ENCODE measurements at regions not wholly inside any gene's neighbourhood (a gene's known extent, or its start where the extent isn't known, plus 50 kb on each side); places are given as distances from the start of the nearest gene placed in this dataset.

DNA sequence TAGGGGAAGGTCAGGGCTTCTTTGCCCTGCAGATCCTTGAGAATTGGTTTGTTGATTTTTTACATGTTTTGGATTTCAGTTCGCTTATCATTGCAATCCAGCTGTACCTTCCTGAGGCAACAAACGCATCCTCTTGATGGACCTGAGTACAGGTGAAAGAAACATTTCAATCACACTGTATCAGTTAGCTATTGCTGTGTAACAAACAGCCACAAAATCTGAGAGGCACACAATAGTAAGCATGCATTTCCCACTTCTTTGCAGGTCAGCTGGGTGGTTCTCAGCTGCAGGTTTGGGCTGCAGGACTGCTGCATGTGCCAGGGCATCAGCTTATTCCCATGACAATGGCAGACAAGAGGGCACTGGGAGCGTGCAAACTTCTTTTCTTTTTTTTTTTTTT, 586.4 kb downstream of the MATN1 start:
- TF ChIP-seq CTCF (IDR thresholded peaks at IDR 0.05) (no peak), POLR2A (IDR thresholded peaks at IDR 0.05) (no peak), EP300 (IDR thresholded peaks at IDR 0.05) (no peak)
